ENCODE measurements at regions not wholly inside any gene's neighbourhood (a gene's known extent, or its start where the extent isn't known, plus 50 kb on each side); places are given as distances from the start of the nearest gene placed in this dataset.

DNA sequence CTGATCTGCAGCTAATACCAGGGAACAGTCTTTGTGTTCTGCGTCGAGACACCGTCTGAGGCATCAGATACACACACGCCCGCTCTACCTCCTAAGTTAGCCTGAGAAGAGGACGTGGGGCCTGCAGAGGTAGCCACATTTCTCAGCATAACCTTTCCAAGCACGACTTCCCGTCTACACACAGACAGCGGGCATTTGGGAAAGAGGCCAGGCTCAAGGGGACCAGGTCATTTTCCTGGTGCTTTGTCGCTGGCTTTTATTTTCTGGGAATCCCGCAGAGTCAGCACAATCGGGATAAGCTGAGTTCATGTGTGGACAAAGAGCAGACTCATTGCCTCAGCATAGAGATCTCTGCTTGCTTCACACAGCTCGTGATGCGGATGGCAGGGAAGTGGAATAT, 72.5 kb upstream of the SMYD2 start:
- ATAC-seq (no peak), DNase-seq (no peak)
- H3K4me3 ChIP-seq (ENCODE audit: low read length), result no peak overlapping the region
- no peaks in the 10 kb centered on the region for H3K4me1 ChIP-seq (ENCODE audit: control insufficient read depth, insufficient read depth, low read length)
- 79% methylated on average over 14 of the region's 14 CpGs for WGBS
- no peaks in the 10 kb centered on the region for H3K27me3 ChIP-seq (ENCODE audit: control insufficient read depth, insufficient read depth)
- H3K9me3 ChIP-seq (ENCODE audit: control insufficient read depth, low read length), result no peaks in the 10 kb centered on the region
- intact Hi-C loops (cut with DNase I), result no loop called here
- H3K27ac ChIP-seq (ENCODE audit: low read length), result no peak overlapping the region

DNA sequence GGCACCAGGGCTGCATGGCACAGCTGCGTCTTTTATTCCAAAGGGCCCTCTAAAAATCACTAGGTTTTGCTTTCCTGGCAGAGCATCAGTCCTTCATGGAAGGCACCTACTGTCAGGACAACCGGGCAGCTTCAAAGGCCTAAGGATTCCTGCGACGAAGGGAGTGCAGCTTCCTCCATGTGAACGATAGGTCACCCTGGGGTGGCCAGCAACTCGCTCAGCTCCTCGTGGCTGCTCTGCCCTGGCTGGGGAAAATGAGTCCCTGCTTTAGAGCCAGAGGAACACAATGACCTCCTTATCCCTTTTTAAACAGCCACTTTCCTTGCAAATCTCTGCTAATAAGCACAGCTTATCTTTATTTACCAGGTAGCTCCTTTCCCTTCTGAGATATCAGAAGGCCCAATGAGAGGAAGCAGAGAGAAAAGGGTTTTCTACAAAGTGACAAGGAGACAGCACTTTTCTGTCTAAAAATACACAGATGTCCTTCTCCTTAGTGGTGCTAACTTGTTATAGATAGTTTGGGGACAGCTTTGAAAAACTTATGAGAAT, 71.6 kb upstream of the SMYD2 start:
- Histone ChIP-seq H3K27ac (ENCODE audit: low read length) (no peak overlapping the region), H3K4me1 (ENCODE audit: control insufficient read depth, insufficient read depth, low read length) (no peaks in the 10 kb centered on the region), H3K27me3 (ENCODE audit: control insufficient read depth, insufficient read depth) (no peaks in the 10 kb centered on the region), H3K4me3 (ENCODE audit: low read length) (no peak overlapping the region), H3K9me3 (ENCODE audit: control insufficient read depth, low read length) (no peaks in the 10 kb centered on the region)
- 78% methylated on average over 7 of the region's 7 CpGs for whole genome bisulfite sequencing
- intact Hi-C loops (cut with DNase I), result no loop called here
- ATAC-seq, result no peak
- no peak for DNase-seq

DNA sequence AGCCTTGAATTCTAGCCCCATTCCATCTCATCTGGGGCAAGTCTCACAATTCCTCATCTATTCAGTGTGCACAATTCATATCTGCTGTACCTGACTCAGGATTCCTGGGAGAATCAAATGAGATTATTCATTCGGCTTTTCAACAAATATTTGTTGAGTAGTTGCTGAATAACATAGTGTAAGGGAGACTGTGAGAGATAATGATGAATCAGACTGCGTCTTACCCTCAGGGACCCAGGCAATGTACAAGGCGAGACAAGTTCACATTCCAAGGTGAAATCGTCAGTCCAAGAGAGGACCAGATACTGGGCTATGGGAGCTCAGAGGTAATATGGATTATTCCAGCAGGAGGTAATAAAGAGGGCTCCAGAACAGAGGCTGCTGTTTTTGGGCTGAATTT, 67.8 kb upstream of the SMYD2 start:
- peaks cover 2% of the 10 kb centered on the region for H3K27me3 ChIP-seq (ENCODE audit: control insufficient read depth, insufficient read depth)
- no peak overlapping the region for H3K27ac ChIP-seq (ENCODE audit: low read length)
- intact Hi-C loops (cut with DNase I), result loop anchor here (2.0 to 10.0 kb wide), 5 partner anchors 112 to 424 kb away; no protein-coding TSS in a partner anchor
- H3K4me3 ChIP-seq (ENCODE audit: low read length), result no peak overlapping the region
- no peak for DNase-seq
- H3K9me3 ChIP-seq (ENCODE audit: control insufficient read depth, low read length), result no peaks in the 10 kb centered on the region
- WGBS, result 64% methylated on average over 4 of the region's 4 CpGs
- ATAC-seq, result no peak
- H3K4me1 ChIP-seq (ENCODE audit: control insufficient read depth, insufficient read depth, low read length), result no peaks in the 10 kb centered on the region

DNA sequence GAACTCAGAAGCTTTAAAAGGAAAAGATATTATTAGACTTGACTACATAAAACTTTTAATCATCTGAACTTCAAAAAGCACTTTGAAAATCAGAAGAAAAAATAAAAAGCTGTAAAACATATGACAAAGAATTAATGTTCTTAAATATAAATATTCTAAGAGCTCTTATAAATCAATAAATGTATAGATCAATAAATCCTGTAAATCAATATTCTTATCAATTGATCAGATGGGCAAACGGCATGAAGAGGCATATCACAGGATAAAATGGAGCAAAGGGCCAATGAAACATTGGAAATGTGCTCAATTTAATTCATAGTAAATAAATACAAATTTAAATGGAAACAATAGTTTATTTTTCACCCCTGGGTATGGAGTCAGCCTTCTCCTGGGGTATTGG, 66.1 kb upstream of the SMYD2 start:
- no peaks in the 10 kb centered on the region for H3K4me1 ChIP-seq (ENCODE audit: control insufficient read depth, insufficient read depth, low read length)
- peaks cover 2% of the 10 kb centered on the region for H3K27me3 ChIP-seq (ENCODE audit: control insufficient read depth, insufficient read depth)
- no peak overlapping the region for H3K27ac ChIP-seq (ENCODE audit: low read length)
- ATAC-seq (no peak), DNase-seq (no peak)
- 69% methylated on average over 1 of the region's 1 CpG for WGBS
- no peaks in the 10 kb centered on the region for H3K9me3 ChIP-seq (ENCODE audit: control insufficient read depth, low read length)
- intact Hi-C loops (cut with DNase I), result loop anchor here in 3 of 4 donors (5.0 to 10.0 kb wide), 4 partner anchors 110 to 422 kb away; no protein-coding TSS in a partner anchor
- H3K4me3 ChIP-seq (ENCODE audit: low read length), result no peak overlapping the region

DNA sequence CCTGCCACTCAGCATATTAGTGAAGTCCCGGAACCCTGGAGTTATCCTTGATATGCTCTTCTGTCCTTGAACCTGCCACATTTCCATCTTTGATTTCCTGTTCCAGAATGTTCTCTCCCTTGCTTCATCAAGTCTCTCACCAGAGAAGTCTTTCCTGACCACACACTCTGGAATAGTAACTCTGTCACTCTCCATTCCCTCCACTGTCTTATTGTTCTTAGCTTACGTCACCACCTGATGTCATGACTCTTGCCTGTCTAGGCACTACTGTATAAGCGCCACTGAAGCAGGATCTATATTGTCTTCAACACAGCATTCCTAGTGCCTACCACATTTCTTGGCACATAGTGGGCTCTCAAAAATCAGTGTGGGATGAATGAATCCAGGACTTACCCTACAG, 65.4 kb upstream of the SMYD2 start:
- peaks cover 2% of the 10 kb centered on the region for H3K27me3 ChIP-seq (ENCODE audit: control insufficient read depth, insufficient read depth)
- DNase-seq (no peak), ATAC-seq (no peak)
- no peaks in the 10 kb centered on the region for H3K9me3 ChIP-seq (ENCODE audit: control insufficient read depth, low read length)
- intact Hi-C loops (cut with DNase I), result loop anchor here in 2 of 4 donors (10.0 kb wide), 2 partner anchors 109 to 369 kb away; no protein-coding TSS in a partner anchor
- no peak overlapping the region for H3K4me3 ChIP-seq (ENCODE audit: low read length)
- H3K27ac ChIP-seq (ENCODE audit: low read length), result no peak overlapping the region
- no peaks in the 10 kb centered on the region for H3K4me1 ChIP-seq (ENCODE audit: control insufficient read depth, insufficient read depth, low read length)
- 83% methylated on average over 3 of the region's 3 CpGs for WGBS

DNA sequence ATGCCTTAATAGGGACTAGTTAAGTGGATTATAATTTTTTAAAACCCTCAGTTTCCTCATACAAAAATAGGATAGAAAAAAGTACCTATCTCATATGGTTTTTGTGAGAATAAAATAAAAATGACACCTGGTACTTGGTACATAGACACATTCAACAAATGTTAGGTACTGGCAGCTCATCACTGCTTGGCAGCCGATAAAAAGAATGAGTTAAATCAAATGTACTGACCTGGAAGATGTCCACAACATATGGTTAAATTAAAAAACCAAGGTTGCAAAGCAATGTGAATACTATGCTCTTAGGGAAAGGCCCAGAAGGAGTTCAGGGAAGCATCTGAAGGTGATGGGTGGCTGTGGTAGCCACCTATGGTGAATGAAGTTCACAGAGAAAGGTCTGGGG, 64.9 kb upstream of the SMYD2 start:
- H3K27me3 ChIP-seq (ENCODE audit: control insufficient read depth, insufficient read depth), result peaks cover 2% of the 10 kb centered on the region
- H3K4me3 ChIP-seq (ENCODE audit: low read length), result no peak overlapping the region
- no peaks in the 10 kb centered on the region for H3K9me3 ChIP-seq (ENCODE audit: control insufficient read depth, low read length)
- no peak overlapping the region for H3K27ac ChIP-seq (ENCODE audit: low read length)
- no peak for ATAC-seq
- DNase-seq, result no peak
- intact Hi-C loops (cut with DNase I), result loop anchor here in 2 of 4 donors (10.0 kb wide), 2 partner anchors 109 to 369 kb away; no protein-coding TSS in a partner anchor
- no peaks in the 10 kb centered on the region for H3K4me1 ChIP-seq (ENCODE audit: control insufficient read depth, insufficient read depth, low read length)
- 89% methylated on average over 1 of the region's 1 CpG for WGBS

DNA sequence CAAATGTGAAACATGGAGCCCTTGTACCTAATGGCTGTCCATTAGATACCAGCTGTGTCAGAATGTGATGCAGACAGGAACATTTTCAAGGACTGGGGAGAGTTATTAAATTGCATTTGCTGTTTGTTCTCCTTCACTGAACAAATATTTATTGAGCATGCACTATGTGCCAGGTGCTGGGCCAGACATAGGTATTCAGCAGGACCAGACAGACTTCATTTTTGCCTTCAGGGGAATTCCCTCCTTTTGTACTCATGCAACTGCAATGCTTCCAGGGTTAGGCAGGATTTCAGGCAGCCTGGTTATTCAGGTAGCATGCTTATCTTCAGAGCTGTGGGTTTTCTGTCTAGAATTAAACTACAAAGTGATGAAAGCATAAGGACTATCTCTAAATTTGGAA, 64.2 kb upstream of the SMYD2 start:
- DNase-seq (no peak), ATAC-seq (no peak)
- Histone ChIP-seq H3K4me3 (ENCODE audit: low read length) (no peak overlapping the region), H3K9me3 (ENCODE audit: control insufficient read depth, low read length) (no peaks in the 10 kb centered on the region), H3K27me3 (ENCODE audit: control insufficient read depth, insufficient read depth) (peaks cover 2% of the 10 kb centered on the region), H3K27ac (ENCODE audit: low read length) (no peak overlapping the region), H3K4me1 (ENCODE audit: control insufficient read depth, insufficient read depth, low read length) (no peaks in the 10 kb centered on the region)
- intact Hi-C loops (cut with DNase I), result loop anchor here in 2 of 4 donors (10.0 kb wide), 2 partner anchors 108 to 368 kb away; no protein-coding TSS in a partner anchor

DNA sequence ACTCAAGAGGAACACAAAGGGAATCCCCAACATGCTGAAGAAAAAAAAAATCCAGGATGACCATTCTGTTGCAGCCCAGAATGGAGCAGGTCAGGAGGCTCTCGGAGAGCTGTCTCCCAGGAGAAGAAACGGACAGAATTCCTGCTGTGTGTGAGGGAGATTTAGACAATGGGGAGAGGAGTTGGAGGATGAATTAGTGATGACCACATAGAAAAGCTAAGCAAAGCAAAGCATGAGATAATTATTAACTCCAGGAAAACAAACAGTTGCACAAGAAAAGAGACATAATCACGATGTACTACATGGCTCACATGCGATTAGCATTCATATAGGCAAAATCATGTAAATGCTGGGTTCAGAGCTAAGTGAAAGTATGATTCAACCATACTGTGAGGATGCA, 61.1 kb upstream of the SMYD2 start:
- Histone ChIP-seq H3K27ac (ENCODE audit: low read length) (no peak overlapping the region), H3K4me1 (ENCODE audit: control insufficient read depth, insufficient read depth, low read length) (no peaks in the 10 kb centered on the region), H3K4me3 (ENCODE audit: low read length) (no peak overlapping the region), H3K9me3 (ENCODE audit: control insufficient read depth, low read length) (no peaks in the 10 kb centered on the region), H3K27me3 (ENCODE audit: control insufficient read depth, insufficient read depth) (peaks cover 2% of the 10 kb centered on the region)
- ATAC-seq (no peak), DNase-seq (no peak)
- WGBS, result 77% methylated on average over 4 of the region's 4 CpGs
- intact Hi-C loops (cut with DNase I), result loop anchor here in 2 of 4 donors (10.0 kb wide), 2 partner anchors 105 to 365 kb away; no protein-coding TSS in a partner anchor

DNA sequence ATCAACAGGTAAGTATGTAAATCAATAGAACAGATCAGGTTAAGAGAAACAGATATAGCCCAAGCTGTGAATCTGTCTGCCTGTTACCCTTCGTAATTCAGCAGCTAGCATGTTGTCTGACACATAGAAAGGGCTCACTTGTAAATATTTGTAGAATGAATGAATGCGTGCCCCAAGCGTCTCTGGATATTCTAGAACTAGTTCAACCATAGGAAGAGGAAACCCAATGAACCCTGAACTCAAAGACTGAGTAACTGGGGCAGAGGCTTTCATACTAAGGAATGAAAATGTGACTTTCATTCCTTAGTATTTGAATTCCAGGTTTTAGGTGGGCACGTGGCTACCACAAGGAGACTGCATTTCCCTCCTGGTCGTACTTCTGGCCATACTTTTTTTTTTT, 60.1 kb upstream of the SMYD2 start:
- no peak overlapping the region for H3K27ac ChIP-seq (ENCODE audit: low read length)
- ATAC-seq (no peak), DNase-seq (no peak)
- H3K4me3 ChIP-seq (ENCODE audit: low read length), result no peak overlapping the region
- no peaks in the 10 kb centered on the region for H3K4me1 ChIP-seq (ENCODE audit: control insufficient read depth, insufficient read depth, low read length)
- intact Hi-C loops (cut with DNase I), result no loop called here
- H3K27me3 ChIP-seq (ENCODE audit: control insufficient read depth, insufficient read depth), result peaks cover 2% of the 10 kb centered on the region
- WGBS, result 92% methylated on average over 5 of the region's 5 CpGs
- H3K9me3 ChIP-seq (ENCODE audit: control insufficient read depth, low read length), result no peaks in the 10 kb centered on the region

DNA sequence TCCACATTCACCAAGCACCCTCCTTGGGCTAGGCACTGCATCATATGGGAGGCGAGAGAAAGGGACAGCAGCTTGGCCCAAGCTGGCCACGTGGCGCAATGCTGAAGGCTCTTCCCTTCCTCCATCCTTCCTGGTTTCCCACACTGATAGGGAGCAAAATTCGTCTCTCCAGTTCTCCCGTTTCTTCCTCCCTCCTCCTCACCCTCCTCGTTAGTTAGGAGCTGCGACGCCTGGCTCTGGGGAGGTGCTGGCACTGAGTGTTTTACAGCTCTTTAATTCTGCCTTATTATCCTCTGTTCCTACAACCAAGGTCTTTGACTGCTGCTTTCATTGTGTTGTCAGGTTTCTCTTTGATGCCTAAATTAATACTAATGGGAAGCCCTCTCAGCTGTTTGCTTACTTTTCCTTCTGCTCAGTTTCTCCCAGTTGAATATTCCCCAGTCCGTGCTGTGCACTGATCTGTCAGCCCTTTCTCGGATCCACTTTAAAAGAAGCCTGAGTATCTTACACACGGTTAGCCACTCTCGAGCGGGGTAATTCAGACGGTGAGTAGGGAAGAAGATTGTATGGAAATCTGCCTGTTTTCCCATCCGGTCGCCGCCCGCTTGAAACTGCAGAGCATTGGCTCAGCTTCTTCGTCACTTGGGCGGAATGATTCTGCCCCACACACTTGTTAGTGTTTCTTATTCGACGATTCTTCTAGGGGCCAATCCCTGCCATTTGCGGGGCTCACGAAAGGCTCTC, 56.2 kb upstream of the SMYD2 start:
- DNase-seq (peak in 1 of 3 donors; percentile 46), ATAC-seq (peak; percentile 34 to 75)
- WGBS, result 13% methylated on average over 24 of the region's 24 CpGs
- Histone ChIP-seq H3K4me3 (ENCODE audit: low read length) (peak overlapping the region; percentile 30), H3K9me3 (ENCODE audit: control insufficient read depth, low read length) (no peaks in the 10 kb centered on the region), H3K4me1 (ENCODE audit: control insufficient read depth, insufficient read depth, low read length) (no peaks in the 10 kb centered on the region), H3K27me3 (ENCODE audit: control insufficient read depth, insufficient read depth) (no peaks in the 10 kb centered on the region), H3K27ac (ENCODE audit: low read length) (no peak overlapping the region)
- intact Hi-C loops (cut with DNase I), result no loop called here

DNA sequence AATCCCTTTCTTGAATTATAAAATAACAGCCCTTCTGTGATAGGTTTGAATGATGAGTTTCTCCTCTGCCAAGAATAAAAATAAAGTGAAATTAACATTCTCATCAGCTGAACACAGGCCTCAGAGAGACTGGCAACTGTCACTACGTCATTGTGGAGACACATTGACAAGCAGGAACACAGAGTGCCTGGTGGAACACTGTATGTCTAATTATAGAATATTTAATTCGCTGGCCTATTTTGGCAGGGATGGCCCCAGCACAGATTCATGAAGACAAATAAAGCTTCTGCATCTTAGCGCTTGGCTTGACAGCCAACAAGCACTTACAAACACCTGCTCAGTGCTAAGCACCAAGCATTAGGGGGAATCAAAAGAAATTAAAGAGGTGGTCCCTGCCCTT, 52.0 kb upstream of the SMYD2 start:
- Histone ChIP-seq H3K4me3 (ENCODE audit: low read length) (no peak overlapping the region), H3K27ac (ENCODE audit: low read length) (no peak overlapping the region), H3K9me3 (ENCODE audit: control insufficient read depth, low read length) (no peaks in the 10 kb centered on the region), H3K4me1 (ENCODE audit: control insufficient read depth, insufficient read depth, low read length) (no peaks in the 10 kb centered on the region), H3K27me3 (ENCODE audit: control insufficient read depth, insufficient read depth) (peaks cover 2% of the 10 kb centered on the region)
- intact Hi-C loops (cut with DNase I), result no loop called here
- WGBS, result 47% methylated on average over 3 of the region's 3 CpGs
- peak; percentile 90 to 93 for ATAC-seq
- DNase-seq, result peak in 2 of 3 donors; percentile 24 to 57
